IPS-NIHi7 (cell line): ENCODE measurements at regions not wholly inside any gene's neighbourhood (a gene's known extent, or its start where the extent isn't known, plus 50 kb on each side); places are given as distances from the start of the nearest gene placed in this dataset.
"Not testable (repeated sequence)": the region's sequence is repeated elsewhere in the genome, so short reads cannot be mapped to it uniquely, and the experiment has no call there.

Source experiments
- DNase-seq: peaks from one replicate; pipeline ENCODE4 v3.0.0; 2012; ENCODE audit warnings: mixed read lengths; ENCODE audit errors: extremely low spot score

- DNase-seq: no peak
Observed at GRCh38 chr4:128649575-128650205, 159.8 kb upstream of the JADE1 start.

GRCh38 chr4:128649161-128649560 lies 160.3 kb upstream of the JADE1 start:
- no peak for DNase-seq

GRCh38 chr4:128648021-128648420 lies 161.5 kb upstream of the JADE1 start:
- DNase-seq: no peak

- not testable (repeated sequence) for DNase-seq
Observed at GRCh38 chr4:128646893-128647292, 162.6 kb upstream of the JADE1 start.

- not testable (repeated sequence) for DNase-seq
Observed at GRCh38 chr4:128644693-128645654, 164.5 kb upstream of the JADE1 start.

GRCh38 chr4:128644107-128644506 lies 165.4 kb upstream of the JADE1 start:
- not testable (repeated sequence) for DNase-seq

GRCh38 chr4:128641566-128641965 lies 167.9 kb upstream of the JADE1 start:
- not testable (repeated sequence) for DNase-seq

- peak; percentile 16 for DNase-seq
Observed at GRCh38 chr4:128639541-128640270, 169.8 kb upstream of the JADE1 start.

- no peak for DNase-seq
Observed at GRCh38 chr4:128636906-128637305, 172.6 kb upstream of the JADE1 start.

- peak; percentile 13 for DNase-seq
Observed at GRCh38 chr4:128635955-128636560, 173.4 kb upstream of the JADE1 start.

- peak; percentile 15 for DNase-seq
Observed at GRCh38 chr4:128635141-128635954, 174.2 kb upstream of the JADE1 start.

- no peak for DNase-seq
Observed at GRCh38 chr4:128633067-128633466, 176.4 kb upstream of the JADE1 start.

GRCh38 chr4:128630871-128631270 lies 178.6 kb upstream of the JADE1 start:
- no peak for DNase-seq

GRCh38 chr4:128623508-128624215 lies 185.8 kb upstream of the JADE1 start:
- no peak for DNase-seq

- not testable (repeated sequence) for DNase-seq
Observed at GRCh38 chr4:128620279-128620965, 189.1 kb upstream of the JADE1 start.

GRCh38 chr4:128615197-128615596 lies 194.3 kb upstream of the JADE1 start:
- no peak for DNase-seq

GRCh38 chr4:128608006-128608405 lies 201.5 kb upstream of the JADE1 start:
- no peak for DNase-seq

- DNase-seq: no peak
Observed at GRCh38 chr4:128606173-128606572, 203.3 kb upstream of the JADE1 start.

GRCh38 chr4:128604840-128605239 lies 204.7 kb upstream of the JADE1 start:
- no peak for DNase-seq

GRCh38 chr4:128604204-128604603 lies 205.3 kb upstream of the JADE1 start:
- DNase-seq: no peak
